HG02870 (cell line): ENCODE measurements at regions not wholly inside any gene's neighbourhood (a gene's known extent, or its start where the extent isn't known, plus 50 kb on each side); places are given as distances from the start of the nearest gene placed in this dataset.

ENCODE experiments used
- ATAC-seq: cut with Tn5 transposase; IDR thresholded peaks from one replicate; pipeline ENCODE4 v1.9.1; 2021; ENCODE audit warnings: mild to moderate bottlenecking, moderate library complexity; ENCODE audit not compliant: unreplicated experiment

DNA sequence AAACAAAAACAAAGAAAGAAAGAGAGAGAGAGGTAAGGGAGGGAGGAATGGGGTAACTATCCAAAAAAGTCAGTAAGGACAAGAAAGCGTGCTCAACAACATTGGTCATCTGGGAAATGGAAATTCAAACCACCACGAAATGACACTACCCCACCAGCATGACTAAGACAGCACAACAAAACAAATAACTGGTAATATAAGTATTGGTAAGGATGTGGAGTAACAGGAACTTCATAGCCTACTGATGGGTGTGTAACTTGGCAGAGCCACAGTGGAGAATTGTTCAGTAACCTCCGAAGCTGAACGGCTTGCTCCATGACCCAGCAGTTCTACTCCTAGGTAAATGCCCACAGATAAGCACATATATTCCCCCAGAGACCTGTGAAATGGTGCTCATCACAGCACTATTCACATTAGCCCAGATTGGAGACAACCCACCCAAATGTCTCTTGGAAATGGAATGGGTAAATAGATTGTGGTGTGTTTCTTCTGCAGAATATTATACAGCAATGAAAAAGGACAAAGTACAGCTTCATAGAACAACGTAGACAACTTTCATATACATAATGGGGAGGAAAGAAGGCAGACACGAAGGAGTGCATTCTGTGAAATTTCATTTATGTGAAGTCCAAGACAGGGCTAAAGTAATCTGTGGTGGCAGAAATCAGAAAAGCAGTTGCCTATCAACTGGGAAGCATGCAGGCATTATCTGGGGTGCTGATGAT lies 95.5 kb upstream of the ATP6AP2 start:
- no peak for ATAC-seq

DNA sequence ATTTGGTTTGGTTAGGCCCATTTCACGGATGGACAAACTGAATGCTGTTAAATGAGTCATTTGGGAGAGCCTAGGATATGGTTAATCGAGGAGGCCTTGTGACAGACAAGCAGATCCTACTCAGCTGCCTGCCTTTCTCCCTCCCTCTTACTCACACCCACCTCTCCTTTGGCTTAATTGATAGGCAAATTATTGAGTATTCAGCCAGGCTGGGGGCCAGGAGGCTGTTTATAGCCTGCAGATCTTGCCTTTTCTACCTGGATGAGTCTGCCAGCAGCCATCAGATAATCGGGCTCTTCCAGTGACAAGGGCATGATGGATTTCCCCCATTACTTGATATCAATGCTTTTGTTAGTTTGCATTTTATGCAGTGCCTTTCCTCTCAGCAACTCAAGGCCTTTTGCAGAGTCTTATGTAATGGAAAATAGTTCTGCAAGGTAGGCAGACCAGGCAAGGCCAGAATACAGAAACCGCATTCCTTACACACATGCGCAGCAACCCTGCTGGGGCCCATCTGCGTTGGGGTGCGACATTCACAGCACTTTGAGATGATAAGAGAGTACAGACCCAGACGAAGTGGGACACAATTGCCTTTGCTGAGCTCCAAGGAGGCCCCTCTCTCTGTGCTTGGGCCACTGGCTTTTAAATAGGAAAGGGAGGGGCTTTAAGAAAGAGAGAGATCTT lies 96.2 kb upstream of the ATP6AP2 start:
- ATAC-seq: no peak

DNA sequence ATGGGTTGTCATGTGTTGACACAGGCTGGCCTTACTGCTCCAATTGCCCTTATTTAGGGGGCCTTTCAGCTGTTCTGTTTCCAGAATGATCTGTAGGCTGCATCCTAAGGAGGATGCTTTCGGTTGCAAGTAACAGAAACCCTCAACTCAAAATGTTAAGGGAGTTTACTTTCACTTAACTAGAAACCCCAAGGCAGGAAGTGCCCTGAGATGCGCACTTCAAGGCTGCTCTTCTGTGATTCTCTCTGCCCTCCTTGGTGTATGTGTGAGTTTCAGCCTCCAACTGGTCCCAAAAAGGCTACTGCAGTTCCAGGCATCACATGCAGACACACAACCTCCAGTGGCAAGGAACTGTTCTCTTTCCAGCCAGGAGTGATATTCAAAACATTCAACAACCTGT lies 97.3 kb upstream of the ATP6AP2 start:
- ATAC-seq: no peak

DNA sequence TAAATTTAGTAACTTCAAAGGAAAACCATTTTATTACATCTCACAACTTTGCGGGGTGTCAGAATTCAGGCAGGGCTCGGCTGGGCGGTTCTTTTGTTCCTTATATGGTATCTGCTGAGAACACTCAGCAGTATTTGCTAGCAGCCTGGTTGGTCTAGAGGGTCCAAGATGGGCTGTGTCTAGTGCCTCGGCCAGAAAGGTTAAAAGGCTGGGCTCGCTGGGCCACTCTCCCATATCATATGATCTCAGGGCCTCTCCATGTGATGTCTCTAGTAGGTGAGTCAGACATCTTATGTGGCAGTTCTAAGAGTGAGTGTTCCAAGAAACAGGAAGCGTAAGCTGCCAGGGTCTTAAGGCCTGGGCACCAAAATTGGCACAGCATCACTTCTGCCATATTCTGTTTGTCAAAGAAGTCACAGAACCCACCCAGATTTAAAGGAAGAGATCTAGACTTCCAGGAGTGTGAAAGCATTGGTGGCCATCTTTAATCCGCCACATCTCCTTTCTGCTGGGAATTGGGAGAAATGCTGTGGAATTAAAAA lies 100.9 kb upstream of the ATP6AP2 start:
- ATAC-seq: no peak

DNA sequence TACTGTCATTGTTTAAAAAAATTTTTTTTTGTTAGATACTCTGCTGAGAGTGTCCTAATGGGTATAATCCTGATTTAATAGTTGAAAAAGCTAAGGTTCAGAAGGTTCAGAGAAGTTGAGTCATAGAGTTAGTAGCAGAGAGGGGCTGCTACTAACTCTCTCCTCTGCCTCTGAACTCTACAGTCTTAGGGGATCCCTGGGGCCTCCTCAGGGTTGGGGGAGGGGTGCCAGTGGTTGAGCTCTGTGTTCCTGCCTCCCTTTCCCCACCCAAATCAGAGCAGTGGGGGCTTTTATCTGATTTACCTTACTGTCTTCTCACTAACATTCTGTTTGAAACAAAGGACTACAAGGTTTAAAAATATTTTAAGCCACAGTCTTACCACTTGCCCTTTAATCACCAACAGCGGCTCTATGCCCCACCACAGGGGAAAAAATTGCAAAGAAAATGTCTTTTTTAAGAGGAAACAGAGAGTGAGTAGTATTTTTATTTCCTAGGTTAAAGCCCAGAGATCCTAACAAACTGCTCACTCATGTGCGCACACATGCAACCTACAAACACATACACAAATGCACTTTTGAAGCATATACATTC lies 102.2 kb upstream of the ATP6AP2 start:
- no peak for ATAC-seq

DNA sequence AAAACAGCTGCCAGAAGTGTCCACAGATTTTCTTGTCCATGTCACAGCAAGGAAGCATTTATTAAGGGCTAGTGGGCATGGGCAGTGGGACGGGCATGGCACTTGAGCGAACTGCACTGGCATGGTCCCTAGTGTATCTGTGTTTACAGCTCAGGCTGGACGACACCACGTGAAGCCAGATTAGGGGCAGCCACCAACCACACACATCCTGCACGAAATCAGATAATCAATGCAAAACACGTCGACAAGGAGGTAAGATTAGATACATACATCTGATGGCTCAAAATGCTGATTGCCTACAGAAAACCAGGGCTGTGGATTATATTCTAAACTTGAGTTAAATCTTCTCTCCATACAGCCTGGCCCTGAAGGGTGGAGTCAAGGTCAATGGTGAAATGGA lies 103.8 kb upstream of the ATP6AP2 start:
- no peak for ATAC-seq

DNA sequence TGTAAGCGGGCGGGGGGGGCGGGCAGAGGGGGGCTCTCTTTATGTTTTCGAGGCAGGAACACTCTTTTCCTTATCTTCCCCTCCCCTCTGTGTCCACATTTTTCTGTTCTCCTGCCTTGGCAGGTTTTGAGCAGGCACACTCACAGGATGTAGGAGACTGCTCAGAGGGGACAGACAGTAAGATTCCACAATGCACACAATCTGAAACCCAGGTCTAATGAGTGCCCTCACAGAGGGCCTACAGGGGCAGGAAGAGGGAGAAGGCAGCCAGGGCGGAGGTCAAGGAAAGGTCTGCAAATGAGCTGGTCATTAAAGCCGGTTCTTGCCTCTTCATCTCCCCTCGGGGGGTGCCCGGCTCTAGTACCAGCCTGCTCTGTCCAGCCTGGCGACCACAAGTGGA lies 106.1 kb upstream of the ATP6AP2 start:
- ATAC-seq: no peak

DNA sequence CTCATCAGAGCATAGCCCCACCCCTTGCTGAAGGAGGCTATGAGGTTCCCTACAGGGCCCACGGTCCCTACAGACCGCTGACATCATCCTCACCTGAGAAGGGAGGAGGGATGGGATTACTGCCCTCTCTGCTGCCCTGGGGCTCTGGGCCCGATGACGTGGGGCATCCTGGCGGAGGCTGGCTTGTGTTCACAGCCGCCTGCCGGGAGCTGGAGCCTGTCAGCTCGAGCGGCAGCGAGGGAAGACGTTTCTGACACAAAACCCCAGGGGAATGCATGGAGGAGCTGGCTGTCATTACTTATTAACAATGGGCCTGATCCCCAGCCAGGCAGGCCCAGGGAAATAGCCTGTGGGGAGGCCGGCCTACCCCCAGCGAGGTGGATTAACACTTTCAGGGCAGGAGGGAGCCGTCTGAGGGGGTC lies 106.6 kb upstream of the ATP6AP2 start:
- no peak for ATAC-seq

DNA sequence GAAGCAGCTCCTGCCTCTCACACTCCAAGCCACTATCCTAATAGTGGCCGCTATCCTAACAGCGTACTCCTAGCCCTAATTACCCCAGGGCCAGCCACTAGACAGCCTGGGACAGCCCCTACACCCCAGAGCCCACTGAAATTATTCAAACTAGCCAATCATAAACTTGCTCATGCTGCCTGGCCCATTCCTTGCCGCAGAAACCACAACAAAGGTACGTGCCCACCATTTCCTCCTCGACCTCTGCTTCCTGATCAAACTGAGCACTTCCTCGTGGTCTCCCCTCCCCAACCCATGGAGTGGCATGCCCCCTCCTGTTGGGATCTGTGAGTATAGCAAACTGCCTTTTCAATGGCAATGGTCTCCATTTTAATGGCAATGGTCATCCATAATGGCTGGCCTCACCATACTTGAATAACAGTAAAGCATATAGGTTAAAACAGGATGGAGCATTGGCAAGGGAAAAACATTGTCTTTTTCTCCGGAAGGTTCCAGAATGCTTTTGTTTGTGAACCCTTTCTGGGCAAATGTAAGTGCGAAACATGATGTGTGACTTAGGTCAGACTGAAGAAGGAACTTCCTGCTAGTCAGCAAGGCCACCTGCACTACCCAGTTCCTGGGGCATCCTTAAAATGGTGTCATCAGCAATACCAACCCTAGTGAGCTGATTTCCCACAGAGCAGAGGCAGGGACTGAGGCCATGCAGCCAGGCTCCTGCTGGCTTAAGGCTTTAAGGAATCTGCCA lies 107.1 kb upstream of the ATP6AP2 start:
- no peak for ATAC-seq

DNA sequence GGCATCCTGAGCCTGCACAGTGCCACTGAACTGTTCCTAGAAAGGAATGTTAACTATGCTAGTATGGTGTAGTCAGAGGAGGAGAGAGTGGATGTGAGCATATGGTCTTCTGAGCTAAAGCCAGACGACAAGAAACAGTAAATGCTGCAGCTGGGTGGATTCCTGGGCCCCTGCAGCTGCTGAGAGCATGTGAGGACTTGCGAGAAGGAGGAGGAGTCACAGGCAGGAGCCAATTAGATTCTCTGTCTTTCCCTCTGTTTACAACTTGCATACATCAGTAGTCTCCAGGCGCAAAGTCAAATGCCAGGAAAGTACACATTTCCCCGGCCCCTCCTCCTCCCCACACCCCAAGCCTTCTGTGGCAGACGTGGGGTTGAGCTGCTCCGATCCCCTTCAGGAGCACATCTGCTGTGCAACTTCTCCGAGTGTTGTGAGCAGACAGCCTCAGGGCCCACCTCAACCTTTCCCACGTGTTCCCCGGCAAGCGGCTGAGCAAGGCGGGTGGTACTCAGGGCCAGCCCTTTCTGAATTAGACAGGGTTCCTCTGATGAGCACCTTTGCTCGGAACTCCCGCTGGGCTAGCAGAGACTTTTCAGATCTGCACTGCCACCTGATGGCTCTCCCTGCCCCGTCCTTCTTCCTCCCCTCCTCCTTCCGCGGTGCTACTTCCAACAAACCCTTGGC lies 108.7 kb upstream of the ATP6AP2 start:
- ATAC-seq: no peak

DNA sequence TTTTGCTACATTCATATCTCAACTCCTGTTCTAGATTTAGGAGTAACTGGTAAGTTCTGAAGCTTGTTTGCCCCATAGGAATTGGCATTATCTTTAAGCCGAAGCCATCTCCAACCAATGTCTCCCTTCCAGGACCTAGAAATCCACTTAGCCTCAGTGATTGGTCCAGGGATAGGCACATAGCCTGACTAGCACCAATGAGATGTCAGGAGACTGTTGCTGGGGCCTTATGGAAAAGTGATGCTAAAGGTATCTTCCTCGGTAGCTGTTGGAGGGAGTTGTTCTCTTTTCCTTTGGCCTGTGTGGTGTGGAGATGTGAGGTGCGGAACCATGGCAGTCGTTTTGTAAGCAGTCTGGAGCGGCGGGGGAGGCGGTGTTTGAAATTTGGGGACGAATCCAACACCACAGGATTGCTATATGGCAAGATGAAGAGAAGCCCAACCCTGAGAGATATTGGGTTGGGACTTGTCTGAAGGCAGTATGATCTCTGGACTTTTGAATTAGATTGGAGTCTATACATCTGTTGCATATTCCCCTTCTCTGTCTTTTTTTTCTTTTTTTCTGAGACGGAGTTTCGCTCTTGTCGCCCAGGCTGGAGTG lies 109.8 kb upstream of the ATP6AP2 start:
- no peak for ATAC-seq

DNA sequence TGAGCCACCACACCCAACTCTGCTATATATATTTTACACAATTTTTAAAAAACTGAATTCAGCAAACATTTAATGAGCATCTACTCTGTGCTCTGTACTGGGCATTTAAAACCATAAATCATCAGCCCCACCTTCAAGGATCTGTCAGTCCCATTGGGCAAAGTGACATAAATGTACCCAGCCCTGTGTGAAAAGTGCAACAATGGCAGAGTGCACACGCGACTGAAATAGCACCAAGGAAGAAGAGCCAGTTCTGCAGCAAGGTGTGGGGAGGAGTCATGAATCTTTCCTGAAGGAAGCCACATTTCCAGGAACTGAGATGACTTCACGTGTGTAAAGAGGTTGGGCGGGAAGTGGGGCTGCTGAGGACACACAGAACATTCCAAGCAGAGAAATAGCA lies 111.5 kb upstream of the ATP6AP2 start:
- ATAC-seq: no peak

DNA sequence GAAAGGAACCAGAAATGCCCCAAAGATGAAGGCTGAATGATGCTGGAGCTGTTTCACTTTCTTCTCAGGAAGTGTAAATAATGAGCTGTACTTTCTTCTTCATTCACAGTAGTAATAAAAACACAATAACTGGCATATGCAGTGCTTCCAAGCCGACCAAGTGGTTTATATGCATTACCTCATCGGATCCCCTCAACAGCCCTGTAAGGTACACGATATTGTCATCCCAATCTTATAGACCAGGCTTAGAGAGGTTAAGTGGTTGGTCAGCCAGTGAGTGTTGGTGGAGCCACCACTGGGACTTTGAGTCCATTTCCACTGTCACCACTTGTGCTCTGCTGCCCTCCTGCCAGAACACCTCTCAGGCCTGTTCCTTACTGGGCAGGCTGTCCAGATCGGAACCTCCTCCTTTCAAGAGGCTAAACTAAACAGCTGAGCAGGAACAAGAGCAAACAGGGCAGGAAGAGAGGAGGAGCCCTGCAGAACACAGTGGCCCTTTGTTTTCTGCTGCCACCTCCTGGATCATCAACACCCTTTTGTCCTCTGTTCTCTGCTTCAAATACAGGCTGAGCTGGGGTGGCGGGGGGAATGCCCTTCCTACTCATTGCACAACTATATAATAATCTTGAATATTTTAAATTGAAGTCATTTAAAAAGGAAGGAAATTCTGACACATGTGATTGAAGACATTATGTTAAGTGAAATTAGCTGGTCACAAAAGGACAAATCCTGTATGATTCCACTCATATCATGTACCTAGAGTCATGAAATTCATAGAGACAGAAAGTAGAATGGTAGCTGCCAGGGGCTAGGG lies 112.5 kb upstream of the ATP6AP2 start:
- peak; percentile 72 for ATAC-seq

DNA sequence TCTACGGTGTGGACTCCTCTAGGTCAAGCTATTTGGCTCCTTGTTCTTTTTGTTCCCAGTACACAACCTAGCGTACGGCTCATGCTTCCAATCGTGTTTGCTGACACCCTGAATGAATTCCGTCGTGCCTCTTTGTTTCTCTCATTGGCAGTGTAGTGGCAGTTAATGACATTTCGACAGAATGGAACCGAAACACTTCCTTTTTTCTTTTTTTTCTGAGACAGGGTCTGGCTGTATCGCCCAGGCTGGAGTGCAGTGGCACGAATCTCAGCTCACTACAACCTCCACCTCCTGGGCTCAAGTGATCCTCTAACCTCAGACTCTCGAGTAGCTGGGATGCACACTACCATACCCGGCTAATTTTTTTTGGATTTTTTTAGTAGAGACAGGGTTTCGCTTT lies 113.3 kb upstream of the ATP6AP2 start:
- ATAC-seq: no peak

DNA sequence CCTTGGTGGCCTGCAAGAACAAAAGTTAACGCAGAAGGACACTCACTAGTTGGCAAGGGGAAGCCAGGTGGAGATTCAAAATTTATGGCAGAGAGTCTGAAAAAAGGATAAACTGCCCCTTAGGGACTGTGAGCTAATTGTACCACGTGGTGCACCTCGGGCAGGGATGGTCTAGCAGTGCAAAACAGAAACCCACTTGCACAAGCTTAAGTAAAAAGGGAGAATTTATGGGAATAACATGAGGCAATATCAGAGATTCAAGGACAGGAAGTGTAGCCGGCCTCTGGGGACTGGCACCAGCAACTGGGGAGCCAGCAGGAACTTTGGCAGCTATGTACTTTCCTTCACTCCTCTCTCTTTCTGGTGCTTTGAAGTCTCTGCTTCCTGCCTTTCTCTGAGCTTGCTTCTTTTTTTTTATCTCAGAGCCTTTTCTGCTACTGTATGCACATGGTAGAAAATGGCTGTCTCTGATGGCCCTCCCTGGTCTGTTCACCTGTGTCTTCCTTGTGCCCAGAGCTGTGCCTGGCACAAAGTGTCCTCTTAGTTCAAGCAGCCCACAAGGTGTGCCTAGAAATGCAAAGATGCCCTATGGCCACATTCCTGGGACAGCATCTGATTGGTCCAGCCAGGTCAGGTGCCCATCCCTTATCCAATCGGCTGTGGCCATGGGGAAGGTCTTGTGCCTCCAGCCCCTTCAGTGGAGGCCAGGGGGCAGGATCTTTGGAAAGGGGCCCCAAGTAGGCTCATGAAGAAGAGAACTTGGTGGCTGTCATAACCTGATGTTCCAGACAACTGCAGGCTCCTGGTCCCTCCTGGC lies 114.8 kb upstream of the ATP6AP2 start:
- ATAC-seq: no peak

DNA sequence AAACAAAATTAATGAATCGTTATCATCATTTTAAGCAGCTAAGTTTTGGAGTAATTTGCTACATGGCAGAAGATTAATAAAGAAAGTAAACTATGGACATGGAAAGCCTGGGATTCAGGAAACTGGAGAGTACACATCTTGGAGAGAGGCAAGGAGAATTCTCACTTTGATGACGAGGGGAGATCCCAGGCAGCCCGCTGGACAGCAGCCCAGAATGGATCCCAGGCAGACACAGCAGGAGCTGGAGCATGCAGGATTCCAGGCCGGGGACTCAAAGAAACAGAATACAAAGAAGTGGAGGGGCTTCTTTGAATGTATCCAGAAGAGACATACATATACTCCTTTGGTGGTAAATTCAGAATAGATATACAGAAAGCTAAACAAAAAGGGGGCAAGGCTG lies 118.0 kb upstream of the ATP6AP2 start:
- no peak for ATAC-seq

DNA sequence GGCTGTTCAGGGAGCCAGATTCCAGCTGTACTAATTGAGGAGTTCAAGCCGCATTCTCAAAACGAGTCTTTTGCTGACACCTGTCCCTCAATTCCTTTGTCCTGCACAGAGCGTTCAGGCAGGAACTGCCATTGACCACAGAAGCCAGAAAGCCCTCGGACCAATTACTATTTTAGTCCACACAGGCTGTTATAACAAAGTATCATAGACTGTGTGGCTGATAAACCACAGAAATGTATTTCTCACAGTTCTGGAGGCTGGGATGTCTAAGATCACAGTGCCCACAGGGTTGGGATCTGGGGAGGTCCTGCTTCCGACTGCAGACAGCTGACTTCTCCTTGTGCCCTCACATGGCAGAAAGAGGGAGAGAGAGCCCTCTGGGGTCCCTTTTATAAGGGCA lies 119.8 kb upstream of the ATP6AP2 start:
- no peak for ATAC-seq

DNA sequence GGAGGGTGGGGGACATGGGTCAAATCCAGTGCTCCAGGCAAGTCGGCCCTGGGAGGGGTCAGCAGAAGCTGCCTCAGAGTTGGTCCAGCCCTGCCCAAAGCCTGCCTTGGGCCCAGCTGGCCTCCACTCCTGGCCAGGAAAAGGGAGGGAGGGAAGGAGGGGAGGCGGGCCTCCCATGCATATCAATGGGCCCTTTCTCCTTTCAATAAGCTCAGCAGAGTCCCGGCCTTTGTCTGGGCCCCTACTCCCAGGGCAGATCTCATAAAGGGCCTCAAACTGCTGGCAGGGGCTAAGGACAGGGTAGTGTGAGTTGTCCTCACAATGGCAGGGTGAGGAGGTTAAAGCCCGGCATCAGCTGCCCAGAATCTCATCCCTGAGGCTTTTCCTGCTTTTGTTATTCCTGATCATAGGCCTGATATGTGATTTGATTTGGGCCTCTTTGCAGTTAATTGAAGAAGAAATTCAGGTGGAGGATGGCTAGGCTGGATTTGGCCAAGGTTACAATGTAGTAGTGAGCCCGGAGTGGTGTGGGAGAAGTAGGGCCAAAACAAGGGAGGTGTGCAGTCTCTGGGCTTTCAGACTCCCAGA lies 121.1 kb upstream of the ATP6AP2 start:
- no peak for ATAC-seq
